Trophoblast cell (in vitro differentiated cells and primary cell): ENCODE measurements at regions not wholly inside any gene's neighbourhood (a gene's known extent, or its start where the extent isn't known, plus 50 kb on each side); places are given as distances from the start of the nearest gene placed in this dataset.

ENCODE experiments used
- DNase-seq, 2 donors: peaks; one replicate each; pipeline ENCODE4 v3.0.0-alpha.2; 2016
- H2AFZ ChIP-seq: 2 replicates; pipeline ENCODE4 v1.6.1; 2013; ENCODE audit warnings: low read length, moderate library complexity, mild to moderate bottlenecking; ENCODE audit not compliant: insufficient read depth, poor library complexity
- H2AK5ac ChIP-seq: 2 replicates; pipeline ENCODE4 v1.6.1; 2013; ENCODE audit warnings: mild to moderate bottlenecking, low read length
- H2BK120ac ChIP-seq: 2 replicates; pipeline ENCODE4 v1.6.1; 2013; ENCODE audit warnings: low read length, mild to moderate bottlenecking, moderate library complexity; ENCODE audit not compliant: insufficient read depth, poor library complexity
- H2BK12ac ChIP-seq: 2 replicates; pipeline ENCODE4 v1.6.1; 2013; ENCODE audit warnings: mild to moderate bottlenecking, low read length, moderate library complexity
- H2BK5ac ChIP-seq: 2 replicates; pipeline ENCODE4 v1.6.1; 2013; ENCODE audit warnings: low read length, low read depth, moderate library complexity, mild to moderate bottlenecking; ENCODE audit not compliant: poor library complexity
- H3K14ac ChIP-seq: 2 replicates; pipeline ENCODE4 v1.6.1; 2013; ENCODE audit warnings: mild to moderate bottlenecking, low read length
- H3K18ac ChIP-seq: 2 replicates; pipeline ENCODE4 v1.6.1; 2013; ENCODE audit warnings: mild to moderate bottlenecking, low read length
- H3K23ac ChIP-seq: 2 replicates; pipeline ENCODE4 v1.6.1; 2013; ENCODE audit warnings: low read length
- H3K27ac ChIP-seq: 2 replicates; pipeline ENCODE4 v1.5.1; 2013; ENCODE audit warnings: low read depth, mild to moderate bottlenecking, inconsistent platforms, low read length, moderate library complexity
- H3K27me3 ChIP-seq: 2 replicates; pipeline ENCODE4 v1.6.1; 2013; ENCODE audit warnings: inconsistent platforms, mild to moderate bottlenecking, low read length, moderate library complexity; ENCODE audit not compliant: insufficient read depth
- H3K36me3 ChIP-seq, 2 experiments: 1 replicate in 1 of 2; 2 replicates in 1 of 2; pipeline ENCODE4 v1.6.1; 2013; ENCODE audit warnings: low read length in 2 of 2, mild to moderate bottlenecking in 2 of 2, moderate library complexity in 1 of 2; ENCODE audit not compliant: insufficient read depth in 2 of 2, control insufficient read depth in 1 of 2
- H3K4ac ChIP-seq: 2 replicates; pipeline ENCODE4 v1.6.1; 2013; ENCODE audit warnings: low read depth, mild to moderate bottlenecking, low read length, moderate library complexity
- H3K4me1 ChIP-seq, 2 experiments: 1 replicate in 1 of 2; 2 replicates in 1 of 2; pipeline ENCODE4 v1.6.1; 2013; ENCODE audit warnings: low read length in 2 of 2, mild to moderate bottlenecking in 2 of 2, moderate library complexity in 1 of 2; ENCODE audit not compliant: insufficient read depth in 2 of 2, control insufficient read depth in 1 of 2
- H3K4me2 ChIP-seq: 2 replicates; pipeline ENCODE4 v1.6.1; 2013; ENCODE audit warnings: inconsistent platforms, mild to moderate bottlenecking, low read length, moderate library complexity
- H3K4me3 ChIP-seq: 2 replicates; pipeline ENCODE4 v1.5.1; 2013; ENCODE audit warnings: mild to moderate bottlenecking, low read depth, low read length, inconsistent platforms
- H3K79me1 ChIP-seq: one replicate; pipeline ENCODE4 v1.6.1; 2013; ENCODE audit warnings: low read length
- H3K79me2 ChIP-seq: 2 replicates; pipeline ENCODE4 v1.6.1; 2013; ENCODE audit warnings: low read length, mild to moderate bottlenecking; ENCODE audit not compliant: control insufficient read depth, insufficient read depth, poor library complexity
- H3K9ac ChIP-seq: 2 replicates; pipeline ENCODE4 v1.6.1; 2013; ENCODE audit warnings: mild to moderate bottlenecking, low read length
- H3K9me3 ChIP-seq: 2 replicates; pipeline ENCODE4 v1.6.1; 2013; ENCODE audit warnings: low read depth, mild to moderate bottlenecking, control low read depth, inconsistent platforms, low read length; ENCODE audit not compliant: insufficient read depth
- H4K12ac ChIP-seq: 2 replicates; pipeline ENCODE4 v1.6.1; 2013; ENCODE audit warnings: low read depth, mild to moderate bottlenecking, low read length, moderate library complexity
- H4K8ac ChIP-seq: 2 replicates; pipeline ENCODE4 v1.6.1; 2013; ENCODE audit warnings: low read depth, mild to moderate bottlenecking, low read length, moderate library complexity
- H4K91ac ChIP-seq: one replicate; pipeline ENCODE4 v1.6.1; 2013; ENCODE audit warnings: low read depth, mild to moderate bottlenecking, low read length, moderate library complexity
- WGBS: extraction: QIAGEN DNeasy Blood & Tissue Kit; methylation state at CpG from one replicate; pipeline ENCODE4 v1.1.7; 2013; ENCODE audit warnings: missing lambda C conversion rate; ENCODE audit not compliant: insufficient read length, insufficient coverage; ENCODE audit errors: extremely low coverage; 5-methylcytosine and 5-hydroxymethylcytosine counted together

GRCh38 chr1:11384170-11384554 is 94.8 kb upstream of the DISP3 start:
- H3K14ac ChIP-seq: no peak overlapping the region
- H3K27ac ChIP-seq: no peak overlapping the region
- H2BK120ac ChIP-seq: no peak overlapping the region
- no peak for DNase-seq
- no peak overlapping the region for H3K4me2 ChIP-seq
- H3K23ac ChIP-seq: no peak overlapping the region
- no peak overlapping the region for H3K4me3 ChIP-seq
- no peaks in the 10 kb centered on the region for H3K79me1 ChIP-seq
- no peaks in the 10 kb centered on the region for H3K9me3 ChIP-seq
- H3K18ac ChIP-seq: no peak overlapping the region
- H3K4me1 ChIP-seq: no peaks in the 10 kb centered on the region
- H3K36me3 ChIP-seq: no peaks in the 10 kb centered on the region
- no CpG with 5 or more reads among the region's 6 CpGs for WGBS
- no peak overlapping the region for H2AFZ ChIP-seq
- no peak overlapping the region for H3K9ac ChIP-seq
- H4K12ac ChIP-seq: no peak overlapping the region
- no peaks in the 10 kb centered on the region for H3K79me2 ChIP-seq
- H4K8ac ChIP-seq: no peak overlapping the region
- H2BK5ac ChIP-seq: no peak overlapping the region
- H4K91ac ChIP-seq: no peak overlapping the region
- H3K4ac ChIP-seq: no peak overlapping the region
- no peak overlapping the region for H2BK12ac ChIP-seq
- H2AK5ac ChIP-seq: no peak overlapping the region
- no peaks in the 10 kb centered on the region for H3K27me3 ChIP-seq

GRCh38 chr1:11387829-11388228 is 91.1 kb upstream of the DISP3 start:
- no peak overlapping the region for H3K4me2 ChIP-seq
- H3K9me3 ChIP-seq: no peaks in the 10 kb centered on the region
- H3K23ac ChIP-seq: no peak overlapping the region
- no peak overlapping the region for H2AFZ ChIP-seq
- no peaks in the 10 kb centered on the region for H3K27me3 ChIP-seq
- H2BK5ac ChIP-seq: no peak overlapping the region
- no peak overlapping the region for H3K27ac ChIP-seq
- no peaks in the 10 kb centered on the region for H3K36me3 ChIP-seq
- no peak overlapping the region for H3K14ac ChIP-seq
- H4K8ac ChIP-seq: no peak overlapping the region
- H3K4ac ChIP-seq: no peak overlapping the region
- WGBS: no CpG with 5 or more reads among the region's 6 CpGs
- H3K9ac ChIP-seq: no peak overlapping the region
- H4K12ac ChIP-seq: no peak overlapping the region
- no peaks in the 10 kb centered on the region for H3K79me1 ChIP-seq
- DNase-seq: no peak
- H3K4me3 ChIP-seq: no peak overlapping the region
- H2BK120ac ChIP-seq: no peak overlapping the region
- H3K79me2 ChIP-seq: no peaks in the 10 kb centered on the region
- no peak overlapping the region for H4K91ac ChIP-seq
- H2BK12ac ChIP-seq: no peak overlapping the region
- no peaks in the 10 kb centered on the region for H3K4me1 ChIP-seq
- H2AK5ac ChIP-seq: no peak overlapping the region
- H3K18ac ChIP-seq: no peak overlapping the region

GRCh38 chr1:11388617-11389016 is 90.3 kb upstream of the DISP3 start:
- no peaks in the 10 kb centered on the region for H3K36me3 ChIP-seq
- no peak overlapping the region for H2BK120ac ChIP-seq
- H3K79me2 ChIP-seq: no peaks in the 10 kb centered on the region
- no peak overlapping the region for H3K4ac ChIP-seq
- no peak overlapping the region for H2BK5ac ChIP-seq
- H2BK12ac ChIP-seq: no peak overlapping the region
- H3K14ac ChIP-seq: no peak overlapping the region
- H3K27me3 ChIP-seq: no peaks in the 10 kb centered on the region
- H3K4me2 ChIP-seq: no peak overlapping the region
- no peak overlapping the region for H4K91ac ChIP-seq
- WGBS: no CpG with 5 or more reads among the region's 9 CpGs
- H3K18ac ChIP-seq: no peak overlapping the region
- DNase-seq: no peak
- H2AK5ac ChIP-seq: no peak overlapping the region
- H3K9me3 ChIP-seq: no peaks in the 10 kb centered on the region
- no peaks in the 10 kb centered on the region for H3K79me1 ChIP-seq
- H4K8ac ChIP-seq: no peak overlapping the region
- H2AFZ ChIP-seq: no peak overlapping the region
- no peak overlapping the region for H3K9ac ChIP-seq
- H4K12ac ChIP-seq: no peak overlapping the region
- no peak overlapping the region for H3K23ac ChIP-seq
- no peak overlapping the region for H3K4me3 ChIP-seq
- no peaks in the 10 kb centered on the region for H3K4me1 ChIP-seq
- H3K27ac ChIP-seq: no peak overlapping the region

- no peak overlapping the region for H3K4ac ChIP-seq
- H2BK120ac ChIP-seq: no peak overlapping the region
- no CpG with 5 or more reads among the region's 7 CpGs for WGBS
- no peak overlapping the region for H2AK5ac ChIP-seq
- no peaks in the 10 kb centered on the region for H3K4me1 ChIP-seq
- no peak overlapping the region for H4K91ac ChIP-seq
- H3K27ac ChIP-seq: no peak overlapping the region
- H3K9me3 ChIP-seq: no peaks in the 10 kb centered on the region
- no peak overlapping the region for H3K4me2 ChIP-seq
- no peak overlapping the region for H3K9ac ChIP-seq
- DNase-seq: no peak
- no peaks in the 10 kb centered on the region for H3K79me2 ChIP-seq
- no peak overlapping the region for H2BK12ac ChIP-seq
- no peak overlapping the region for H2AFZ ChIP-seq
- H3K27me3 ChIP-seq: no peaks in the 10 kb centered on the region
- no peak overlapping the region for H4K8ac ChIP-seq
- no peak overlapping the region for H4K12ac ChIP-seq
- H3K23ac ChIP-seq: no peak overlapping the region
- no peak overlapping the region for H2BK5ac ChIP-seq
- H3K36me3 ChIP-seq: no peaks in the 10 kb centered on the region
- no peak overlapping the region for H3K14ac ChIP-seq
- no peak overlapping the region for H3K4me3 ChIP-seq
- H3K79me1 ChIP-seq: no peaks in the 10 kb centered on the region
- no peak overlapping the region for H3K18ac ChIP-seq
These were observed 87.6 kb upstream of the DISP3 start for GRCh38 chr1:11391327-11391726.
